ENCODE measurements at regions not wholly inside any gene's neighbourhood (a gene's known extent, or its start where the extent isn't known, plus 50 kb on each side); places are given as distances from the start of the nearest gene placed in this dataset.

DNA sequence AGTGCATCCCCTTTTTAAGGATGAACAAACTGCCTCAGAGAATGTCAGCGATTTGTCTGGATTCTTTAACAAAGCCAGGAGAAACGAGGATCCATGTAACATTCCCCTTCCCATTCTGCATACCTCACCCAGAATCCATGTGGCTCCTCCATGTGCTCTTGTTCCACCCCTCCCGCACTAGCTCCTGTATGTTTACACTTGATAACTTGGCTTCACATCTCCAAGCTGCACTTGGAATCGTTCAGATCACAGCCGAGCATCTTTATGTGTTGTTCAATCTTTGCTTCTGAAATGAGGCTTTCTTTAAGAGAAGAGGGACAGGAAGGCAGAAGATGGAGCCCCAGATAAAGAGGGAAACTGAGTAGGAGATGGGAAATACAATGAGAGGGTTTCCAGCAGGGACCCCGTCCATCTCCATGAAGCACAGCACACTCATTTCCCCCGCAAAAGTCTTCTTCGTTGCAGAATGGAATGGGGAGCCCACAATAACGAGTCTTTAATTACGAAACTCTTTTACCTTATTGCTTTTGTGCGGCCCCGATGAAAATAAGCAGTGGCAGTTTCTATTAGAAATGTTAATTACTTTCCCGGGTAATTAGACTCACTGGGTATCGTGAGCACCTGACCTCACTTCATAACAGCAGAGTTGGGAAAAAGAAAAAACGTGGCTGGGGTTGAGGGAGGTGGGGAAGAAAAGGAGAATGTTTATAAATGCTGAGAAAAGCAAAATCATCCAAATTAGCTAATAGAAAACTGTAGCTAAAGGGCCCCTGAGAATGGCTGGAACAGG is 96.8 kb upstream of the ISX start:
- Mint-ChIP-seq H3K27ac (ENCODE audit: low read depth, unreplicated experiment) (no peak overlapping the region), H3K9me3 (ENCODE audit: unreplicated experiment) (peaks cover 25% of the 10 kb centered on the region), H3K4me1 (ENCODE audit: insufficient read depth, unreplicated experiment) (no peaks in the 10 kb centered on the region), H3K36me3 (ENCODE audit: insufficient read depth, unreplicated experiment) (no peaks in the 10 kb centered on the region), H3K27me3 (ENCODE audit: insufficient read depth, unreplicated experiment) (no peaks in the 10 kb centered on the region), H3K4me3 (ENCODE audit: unreplicated experiment) (no peak overlapping the region)
- TF ChIP-seq, protein P1, sequence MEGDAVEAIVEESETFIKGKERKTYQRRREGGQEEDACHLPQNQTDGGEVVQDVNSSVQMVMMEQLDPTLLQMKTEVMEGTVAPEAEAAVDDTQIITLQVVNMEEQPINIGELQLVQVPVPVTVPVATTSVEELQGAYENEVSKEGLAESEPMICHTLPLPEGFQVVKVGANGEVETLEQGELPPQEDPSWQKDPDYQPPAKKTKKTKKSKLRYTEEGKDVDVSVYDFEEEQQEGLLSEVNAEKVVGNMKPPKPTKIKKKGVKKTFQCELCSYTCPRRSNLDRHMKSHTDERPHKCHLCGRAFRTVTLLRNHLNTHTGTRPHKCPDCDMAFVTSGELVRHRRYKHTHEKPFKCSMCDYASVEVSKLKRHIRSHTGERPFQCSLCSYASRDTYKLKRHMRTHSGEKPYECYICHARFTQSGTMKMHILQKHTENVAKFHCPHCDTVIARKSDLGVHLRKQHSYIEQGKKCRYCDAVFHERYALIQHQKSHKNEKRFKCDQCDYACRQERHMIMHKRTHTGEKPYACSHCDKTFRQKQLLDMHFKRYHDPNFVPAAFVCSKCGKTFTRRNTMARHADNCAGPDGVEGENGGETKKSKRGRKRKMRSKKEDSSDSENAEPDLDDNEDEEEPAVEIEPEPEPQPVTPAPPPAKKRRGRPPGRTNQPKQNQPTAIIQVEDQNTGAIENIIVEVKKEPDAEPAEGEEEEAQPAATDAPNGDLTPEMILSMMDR (IDR thresholded peaks at IDR 0.05; ENCODE audit: unreplicated experiment), result no peak
- CTCF ChIA-PET, result no interaction called here
- POLR2A ChIA-PET, result no interaction called here
- intact Hi-C loops (cut with micrococcal nuclease), result no loop called here
- no TSS peak for BruUV-seq (replicated peaks)
- no peak for DNase-seq (ENCODE audit: unreplicated experiment)

DNA sequence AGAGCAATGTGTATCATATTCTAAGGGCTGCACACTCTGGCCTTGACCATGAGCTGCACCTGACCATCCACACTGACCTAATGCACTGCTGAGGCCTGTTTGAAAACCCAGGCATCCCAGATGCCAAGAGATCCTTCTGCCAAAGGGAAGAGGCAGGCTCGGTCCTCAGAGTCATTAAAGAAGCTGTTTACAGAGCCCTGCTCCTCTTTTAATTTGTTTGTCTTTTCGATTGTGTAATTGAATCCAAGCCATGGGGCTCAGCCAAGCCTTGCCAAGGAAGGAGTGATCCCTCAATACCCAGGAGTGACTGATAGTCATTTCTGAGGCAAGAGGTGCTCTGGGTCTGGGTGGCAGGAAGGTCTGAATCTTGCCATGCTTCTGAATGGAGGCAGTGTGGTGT is 94.5 kb upstream of the ISX start:
- DNase-seq (ENCODE audit: unreplicated experiment), result no peak
- intact Hi-C loops (cut with micrococcal nuclease), result no loop called here
- ChIA-PET POLR2A (no interaction called here), CTCF (no interaction called here)
- TF ChIP-seq, protein P1 (IDR thresholded peaks at IDR 0.05; ENCODE audit: unreplicated experiment), result no peak
- H3K9me3 Mint-ChIP-seq (ENCODE audit: unreplicated experiment), result peaks cover 35% of the 10 kb centered on the region
- no TSS peak for BruUV-seq (replicated peaks)
- no peaks in the 10 kb centered on the region for H3K27me3 Mint-ChIP-seq (ENCODE audit: insufficient read depth, unreplicated experiment)
- no peaks in the 10 kb centered on the region for H3K4me1 Mint-ChIP-seq (ENCODE audit: insufficient read depth, unreplicated experiment)
- no peaks in the 10 kb centered on the region for H3K36me3 Mint-ChIP-seq (ENCODE audit: insufficient read depth, unreplicated experiment)
- no peak overlapping the region for H3K27ac Mint-ChIP-seq (ENCODE audit: low read depth, unreplicated experiment)
- no peak overlapping the region for H3K4me3 Mint-ChIP-seq (ENCODE audit: unreplicated experiment)

DNA sequence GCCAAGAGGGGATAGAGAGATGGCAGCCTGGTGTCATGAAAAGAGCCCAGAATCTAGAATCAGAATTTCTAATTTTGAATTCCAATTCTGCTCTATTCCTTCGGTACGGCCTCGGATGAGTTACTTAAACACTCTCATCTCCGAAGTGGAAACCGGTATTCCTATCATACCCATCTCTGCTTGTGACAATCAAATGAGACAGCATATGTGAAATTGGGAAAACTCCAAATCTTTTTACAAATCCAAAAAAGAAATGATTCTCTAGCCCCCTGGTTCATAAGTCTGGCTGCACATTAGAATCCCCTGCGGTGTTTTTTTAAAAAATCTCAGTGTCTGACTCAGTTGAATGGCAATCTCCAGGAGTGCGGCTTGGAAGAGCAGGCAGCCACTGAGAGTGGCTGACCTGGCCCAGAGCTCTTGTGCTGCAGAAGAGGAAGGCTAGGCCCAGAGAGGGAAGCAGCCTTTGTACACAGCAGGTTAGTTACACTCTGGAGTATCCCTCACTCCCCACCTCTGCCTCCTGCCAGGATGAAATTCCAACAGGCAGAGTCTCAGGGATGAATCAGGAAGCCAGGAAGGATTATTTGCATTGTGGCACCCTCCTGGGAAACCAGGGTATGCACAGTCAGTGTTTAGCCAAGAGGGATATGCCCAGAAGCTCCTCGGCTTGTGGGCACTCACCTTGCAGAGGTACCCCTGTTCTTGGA is 93.6 kb upstream of the ISX start:
- H3K27me3 Mint-ChIP-seq (ENCODE audit: insufficient read depth, unreplicated experiment), result no peaks in the 10 kb centered on the region
- H3K9me3 Mint-ChIP-seq (ENCODE audit: unreplicated experiment), result peaks cover 34% of the 10 kb centered on the region
- no peaks in the 10 kb centered on the region for H3K36me3 Mint-ChIP-seq (ENCODE audit: insufficient read depth, unreplicated experiment)
- no peaks in the 10 kb centered on the region for H3K4me1 Mint-ChIP-seq (ENCODE audit: insufficient read depth, unreplicated experiment)
- TF ChIP-seq, protein P1 (IDR thresholded peaks at IDR 0.05; ENCODE audit: unreplicated experiment), result no peak
- no TSS peak for BruUV-seq (replicated peaks)
- ChIA-PET CTCF (no interaction called here), POLR2A (no interaction called here)
- H3K27ac Mint-ChIP-seq (ENCODE audit: low read depth, unreplicated experiment), result no peak overlapping the region
- DNase-seq (ENCODE audit: unreplicated experiment), result no peak
- H3K4me3 Mint-ChIP-seq (ENCODE audit: unreplicated experiment), result no peak overlapping the region
- intact Hi-C loops (cut with micrococcal nuclease), result no loop called here

DNA sequence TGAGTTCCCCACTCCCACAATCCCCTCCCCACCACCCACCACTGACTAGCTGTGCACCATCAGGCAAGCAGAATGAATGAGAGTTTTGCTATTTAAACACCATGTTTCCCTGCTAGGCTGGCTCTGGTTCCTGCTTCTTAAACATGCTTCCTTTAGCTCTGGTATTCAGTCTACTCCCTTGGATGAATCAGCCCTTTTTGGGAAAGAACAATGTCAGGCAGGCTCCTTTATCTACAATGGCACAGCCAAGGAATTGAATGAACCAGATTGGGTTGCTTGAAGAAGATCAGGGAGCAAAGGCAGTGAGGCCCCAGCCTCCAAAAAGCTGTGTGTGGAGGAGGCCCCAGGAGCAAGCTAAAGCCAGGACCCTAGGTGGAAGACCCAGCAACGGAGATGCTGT is 92.9 kb upstream of the ISX start:
- Mint-ChIP-seq H3K4me3 (ENCODE audit: unreplicated experiment) (no peak overlapping the region), H3K36me3 (ENCODE audit: insufficient read depth, unreplicated experiment) (no peaks in the 10 kb centered on the region), H3K27ac (ENCODE audit: low read depth, unreplicated experiment) (no peak overlapping the region), H3K4me1 (ENCODE audit: insufficient read depth, unreplicated experiment) (no peaks in the 10 kb centered on the region), H3K9me3 (ENCODE audit: unreplicated experiment) (peaks cover 27% of the 10 kb centered on the region), H3K27me3 (ENCODE audit: insufficient read depth, unreplicated experiment) (no peaks in the 10 kb centered on the region)
- intact Hi-C loops (cut with micrococcal nuclease), result no loop called here
- BruUV-seq (replicated peaks), result no TSS peak
- CTCF ChIA-PET, result no interaction called here
- TF ChIP-seq, protein P1 (IDR thresholded peaks at IDR 0.05; ENCODE audit: unreplicated experiment), result no peak
- DNase-seq (ENCODE audit: unreplicated experiment), result no peak
- POLR2A ChIA-PET, result no interaction called here

Measured in MCF 10A (cell line).